Panc1 (cell line): ENCODE measurements at regions not wholly inside any gene's neighbourhood (a gene's known extent, or its start where the extent isn't known, plus 50 kb on each side); places are given as distances from the start of the nearest gene placed in this dataset.

Source experiments
- CTCF ChIP-seq: fragments of 450-650 bp; IDR thresholded peaks from 2 replicates; pipeline ENCODE4 v1.5.1; 2017; ENCODE audit warnings: mild to moderate bottlenecking
- SIN3A ChIP-seq: IDR thresholded peaks from 2 replicates; pipeline ENCODE4 v1.6.1; 2012; ENCODE audit warnings: low read depth, mild to moderate bottlenecking, low read length, moderate library complexity, borderline replicate concordance; ENCODE audit not compliant: insufficient read depth

DNA sequence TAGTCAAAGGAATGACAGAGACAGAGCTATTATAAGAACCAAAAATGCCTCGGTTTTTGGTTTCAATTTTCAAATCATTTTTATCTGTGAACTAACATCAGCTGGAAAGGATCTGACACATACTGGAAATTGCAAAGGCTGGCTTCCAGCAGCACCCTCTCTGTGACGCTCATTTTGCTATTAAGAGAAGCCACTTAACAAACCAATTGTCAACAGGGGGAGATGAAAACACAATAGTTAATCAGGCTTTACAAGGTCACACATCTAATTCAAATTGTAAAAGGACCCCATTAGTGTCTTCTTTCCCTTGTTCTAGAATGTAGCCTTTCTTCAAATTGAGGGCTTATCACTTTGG is 160.5 kb downstream of the TFAP2B start:
- TF ChIP-seq CTCF (no peak), SIN3A (no peak)
